ENCODE measurements at regions not wholly inside any gene's neighbourhood (a gene's known extent, or its start where the extent isn't known, plus 50 kb on each side); places are given as distances from the start of the nearest gene placed in this dataset.

GRCh38 chr5:74361406-74362358 lies 278.8 kb downstream of the ENC1 start:
- TF ChIP-seq CTCF (tag by site-specific recombination; IDR thresholded peaks at IDR 0.05) (no peak), ZNF549 (tag by site-specific recombination; IDR thresholded peaks at IDR 0.05) (no peak), ZBTB7A (tag by site-specific recombination; IDR thresholded peaks at IDR 0.05; ENCODE audit: low read depth) (no peak), ZNF366 (tag by site-specific recombination; conservative IDR thresholded peaks at IDR 0.05) (no peak), ZNF544 (tag by site-specific recombination; IDR thresholded peaks at IDR 0.05) (no peak), ZNF146 (tag by site-specific recombination; IDR thresholded peaks at IDR 0.05) (no peak)

All from HEK293 (cell line).